ENCODE measurements at regions not wholly inside any gene's neighbourhood (a gene's known extent, or its start where the extent isn't known, plus 50 kb on each side); places are given as distances from the start of the nearest gene placed in this dataset.

DNA sequence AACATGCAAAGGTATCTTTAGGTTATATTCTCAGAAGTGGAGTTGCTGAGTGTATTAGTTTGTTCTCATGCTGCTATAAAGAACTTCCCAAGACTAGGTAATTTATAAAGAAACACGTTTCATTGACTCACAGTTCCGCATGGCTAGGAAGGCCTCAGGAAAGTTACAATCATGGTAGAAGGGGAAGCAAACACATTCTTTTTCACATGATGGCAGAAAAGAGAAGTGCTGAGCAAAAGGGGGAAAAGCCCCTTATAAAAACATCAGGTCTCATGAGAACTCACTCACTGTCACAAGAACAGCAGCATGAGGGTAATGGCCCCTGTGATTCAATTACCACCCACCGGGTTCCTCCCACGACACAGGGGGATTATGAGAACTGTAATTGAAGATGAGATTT lies 163.6 kb upstream of the PRLR start:
- ATAC-seq (ENCODE audit: low read depth) (no peak), DNase-seq (no peak)
- Histone ChIP-seq H2BK15ac (ENCODE audit: low read depth, low read length) (no peak overlapping the region), H3K18ac (ENCODE audit: low read depth, low read length) (no peak overlapping the region), H2BK20ac (ENCODE audit: low read depth, low read length) (no peak overlapping the region), H3K4ac (ENCODE audit: low read depth, low read length) (no peak overlapping the region), H4K20me1 (ENCODE audit: insufficient read depth, low read length) (no peaks in the 10 kb centered on the region), H3K4me2 (ENCODE audit: low read depth, low read length) (no peak overlapping the region), H4K91ac (ENCODE audit: insufficient read depth, low read depth, low read length) (no peak overlapping the region), H2AK5ac (ENCODE audit: low read depth, low read length) (no peak overlapping the region), H4K8ac (ENCODE audit: low read depth in 2 of 2, low read length in 2 of 2) (no peak overlapping the region), H3K9me1 (ENCODE audit: insufficient read depth, low read length) (no peaks in the 10 kb centered on the region), H3K9ac (ENCODE audit: low read depth, low read length) (no peak overlapping the region), H3K27ac (ENCODE audit: insufficient read depth, low read length) (no peak overlapping the region), H3K36me3 (ENCODE audit: control insufficient read depth, insufficient read depth, low read length) (no peaks in the 10 kb centered on the region), H3K9me3 (ENCODE audit: control insufficient read depth, insufficient read depth, low read length) (no peaks in the 10 kb centered on the region), H2BK5ac (ENCODE audit: low read depth, low read length, poor library complexity, severe bottlenecking) (no peak overlapping the region), H2AFZ (replicated peaks; ENCODE audit: low read length, poor library complexity) (no peak overlapping the region), H2AK9ac (replicated peaks; ENCODE audit: low read depth, low read length, poor library complexity) (no peak overlapping the region), H2BK120ac (ENCODE audit: low read depth, low read length) (no peak overlapping the region), H3K27me3 (ENCODE audit: control insufficient read depth, insufficient read depth, low read length) (no peaks in the 10 kb centered on the region), H4K5ac (ENCODE audit: low read depth, low read length) (no peak overlapping the region), H3K56ac (ENCODE audit: extremely low read depth, insufficient read depth, low read length) (no peak overlapping the region), H3K14ac (replicated peaks; ENCODE audit: low read depth, low read length) (no peak overlapping the region), H3K4me3 (ENCODE audit: insufficient read depth, low read depth, low read length) (no peak overlapping the region), H3K79me1 (ENCODE audit: low read depth in 1 of 2, low read length in 2 of 2) (no peaks in the 10 kb centered on the region), H3K4me1 (ENCODE audit: control insufficient read depth, insufficient read depth, low read length) (no peaks in the 10 kb centered on the region), H3K23ac (ENCODE audit: low read depth, low read length) (no peak overlapping the region)
- in situ Hi-C loops (cut with MboI; ENCODE audit: low sequenced_read_pairs) (no loop called here), dilution Hi-C loops (cut with HindIII; ENCODE audit: low sequenced_read_pairs, unreplicated experiment) (no loop called here), intact Hi-C loops (cut with micrococcal nuclease) (no loop called here)
- CTCF ChIA-PET = no interaction called here
- TF ChIP-seq NFE2L2 (IDR thresholded peaks at IDR 0.05; ENCODE audit: low read depth, low read length) = no peak
- no peak for TF ChIP-seq MAFK (IDR thresholded peaks at IDR 0.05; ENCODE audit: low read depth, low read length)
- TF ChIP-seq, protein P1, sequence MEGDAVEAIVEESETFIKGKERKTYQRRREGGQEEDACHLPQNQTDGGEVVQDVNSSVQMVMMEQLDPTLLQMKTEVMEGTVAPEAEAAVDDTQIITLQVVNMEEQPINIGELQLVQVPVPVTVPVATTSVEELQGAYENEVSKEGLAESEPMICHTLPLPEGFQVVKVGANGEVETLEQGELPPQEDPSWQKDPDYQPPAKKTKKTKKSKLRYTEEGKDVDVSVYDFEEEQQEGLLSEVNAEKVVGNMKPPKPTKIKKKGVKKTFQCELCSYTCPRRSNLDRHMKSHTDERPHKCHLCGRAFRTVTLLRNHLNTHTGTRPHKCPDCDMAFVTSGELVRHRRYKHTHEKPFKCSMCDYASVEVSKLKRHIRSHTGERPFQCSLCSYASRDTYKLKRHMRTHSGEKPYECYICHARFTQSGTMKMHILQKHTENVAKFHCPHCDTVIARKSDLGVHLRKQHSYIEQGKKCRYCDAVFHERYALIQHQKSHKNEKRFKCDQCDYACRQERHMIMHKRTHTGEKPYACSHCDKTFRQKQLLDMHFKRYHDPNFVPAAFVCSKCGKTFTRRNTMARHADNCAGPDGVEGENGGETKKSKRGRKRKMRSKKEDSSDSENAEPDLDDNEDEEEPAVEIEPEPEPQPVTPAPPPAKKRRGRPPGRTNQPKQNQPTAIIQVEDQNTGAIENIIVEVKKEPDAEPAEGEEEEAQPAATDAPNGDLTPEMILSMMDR (conservative IDR thresholded peaks at IDR 0.05; ENCODE audit: low read depth, low read length) = no peak
- TF ChIP-seq, protein P2, sequence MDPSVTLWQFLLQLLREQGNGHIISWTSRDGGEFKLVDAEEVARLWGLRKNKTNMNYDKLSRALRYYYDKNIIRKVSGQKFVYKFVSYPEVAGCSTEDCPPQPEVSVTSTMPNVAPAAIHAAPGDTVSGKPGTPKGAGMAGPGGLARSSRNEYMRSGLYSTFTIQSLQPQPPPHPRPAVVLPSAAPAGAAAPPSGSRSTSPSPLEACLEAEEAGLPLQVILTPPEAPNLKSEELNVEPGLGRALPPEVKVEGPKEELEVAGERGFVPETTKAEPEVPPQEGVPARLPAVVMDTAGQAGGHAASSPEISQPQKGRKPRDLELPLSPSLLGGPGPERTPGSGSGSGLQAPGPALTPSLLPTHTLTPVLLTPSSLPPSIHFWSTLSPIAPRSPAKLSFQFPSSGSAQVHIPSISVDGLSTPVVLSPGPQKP (IDR thresholded peaks at IDR 0.05; ENCODE audit: borderline replicate concordance, low read depth, low read length) = no peak
- TF ChIP-seq BHLHE40 (IDR thresholded peaks at IDR 0.05; ENCODE audit: low read depth, low read length) = no peak
- no peak for TF ChIP-seq CEBPB (IDR thresholded peaks at IDR 0.05; ENCODE audit: low read depth, low read length)
- no peak for TF ChIP-seq SMC3 (IDR thresholded peaks at IDR 0.05; ENCODE audit: low read depth, low read length)
- TF ChIP-seq MAZ (IDR thresholded peaks at IDR 0.05; ENCODE audit: borderline replicate concordance, low read depth, low read length) = no peak
- TF ChIP-seq FOS (IDR thresholded peaks at IDR 0.05; ENCODE audit: low read depth, low read length) = no peak
- BruUV-seq (replicated peaks) = no TSS peak
- POLR2A ChIA-PET (ENCODE audit: unreplicated experiment) = no interaction called here
- WGBS, 2 experiments (ENCODE audit: extremely low coverage in 2 of 2, insufficient read length in 1 of 2) = no CpG with 5 or more reads among the region's 4 CpGs

Data from IMR-90 (cell line).